Activated naive CD4-positive, alpha-beta T cell (primary cell): ENCODE measurements at regions not wholly inside any gene's neighbourhood (a gene's known extent, or its start where the extent isn't known, plus 50 kb on each side); places are given as distances from the start of the nearest gene placed in this dataset.
"Not testable (repeated sequence)": the region's sequence is repeated elsewhere in the genome, so short reads cannot be mapped to it uniquely, and the experiment has no call there.

Experiments used
- DNase-seq, 4 experiments: peaks; one replicate each; lab custom pipeline; 2025; lab: John Stamatoyannopoulos, UW

- no peak for DNase-seq
These were observed 1136.9 kb upstream of the TMEFF2 start for GRCh38 chr2:193331676-193332075.

- DNase-seq: no peak
These were observed 1131.6 kb upstream of the TMEFF2 start for GRCh38 chr2:193326296-193326695.

GRCh38 chr2:193315428-193316091 lies 1120.8 kb upstream of the TMEFF2 start:
- no peak for DNase-seq

DNA sequence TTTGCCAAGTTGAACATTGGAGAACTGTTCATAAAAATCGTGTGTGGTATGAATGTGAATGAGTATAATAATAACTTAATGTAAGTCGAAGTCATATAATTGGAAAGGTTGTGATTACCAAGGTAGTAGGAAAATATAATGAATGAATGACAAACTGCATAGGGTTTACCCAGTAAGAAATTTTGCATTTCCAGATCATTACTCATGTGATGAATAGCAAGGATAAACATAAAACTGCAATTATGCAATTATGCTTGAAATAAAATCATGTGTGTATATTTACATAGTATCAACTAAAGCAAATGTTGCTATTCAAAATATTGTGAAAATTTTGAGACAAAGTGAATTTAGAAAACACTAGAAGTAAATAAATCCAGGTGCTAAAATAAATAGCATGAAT lies 1108.7 kb upstream of the TMEFF2 start:
- DNase-seq: no peak

DNA sequence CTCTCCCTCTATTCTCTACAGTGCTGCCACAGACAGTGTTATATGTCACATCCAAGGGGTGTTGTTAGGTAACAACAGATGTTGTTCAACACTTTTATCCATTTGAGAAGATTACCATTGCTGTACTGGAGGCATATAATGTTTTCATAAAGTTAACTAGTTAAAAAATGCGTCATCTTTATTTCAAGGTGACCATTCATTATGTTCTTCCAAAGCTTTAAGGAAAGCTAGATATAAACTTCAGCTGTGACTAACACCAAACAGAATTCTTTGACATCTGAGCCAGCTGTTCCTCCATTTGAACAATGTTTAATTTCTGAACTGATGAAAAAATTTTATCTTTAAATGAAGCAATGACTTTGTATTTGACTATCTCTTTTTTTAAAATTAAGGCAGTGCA lies 1099.6 kb upstream of the TMEFF2 start:
- no peak for DNase-seq

GRCh38 chr2:193279361-193279760 lies 1084.6 kb upstream of the TMEFF2 start:
- no peak for DNase-seq

GRCh38 chr2:193276988-193277387 lies 1082.3 kb upstream of the TMEFF2 start:
- DNase-seq: no peak

DNA sequence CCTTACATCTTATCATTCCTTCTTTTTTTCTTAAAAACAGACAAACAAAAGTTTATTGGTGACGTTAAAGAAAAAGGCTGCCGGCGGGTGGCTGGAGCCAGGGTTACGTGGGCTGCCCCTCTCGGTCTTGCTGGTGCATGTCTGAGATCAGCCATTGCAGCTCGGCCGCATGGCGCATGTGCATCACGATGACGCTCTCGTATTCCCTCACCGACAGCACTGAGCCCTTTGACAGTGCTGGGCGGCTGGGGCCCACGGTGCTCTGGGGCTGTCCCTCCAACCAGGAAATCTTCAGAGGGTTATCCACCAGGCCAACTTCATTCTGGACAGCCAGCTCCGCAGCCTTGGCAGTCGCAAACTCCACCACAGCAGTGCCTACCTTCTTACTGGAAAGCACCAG lies 1081.8 kb upstream of the TMEFF2 start:
- no peak for DNase-seq

DNA sequence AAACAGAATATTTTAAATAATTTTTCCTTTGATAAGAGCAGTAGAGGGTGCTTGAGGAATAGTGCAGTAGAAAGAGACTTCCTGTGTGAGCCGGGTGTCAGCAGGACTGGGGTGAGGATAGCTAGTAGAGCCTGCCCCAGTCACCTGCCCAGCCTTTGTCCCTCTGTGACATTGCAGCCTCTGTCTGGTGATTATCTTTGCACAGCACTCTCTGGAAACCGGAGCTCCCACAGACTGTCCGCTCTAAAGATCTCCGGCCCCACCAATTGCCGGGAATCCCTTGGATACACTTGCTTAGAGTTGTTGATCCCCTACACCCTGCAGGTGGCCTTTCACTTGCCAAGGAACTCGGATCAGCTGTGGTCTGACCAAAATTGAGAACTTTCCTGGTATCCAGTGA lies 1081.3 kb upstream of the TMEFF2 start:
- DNase-seq: no peak

DNA sequence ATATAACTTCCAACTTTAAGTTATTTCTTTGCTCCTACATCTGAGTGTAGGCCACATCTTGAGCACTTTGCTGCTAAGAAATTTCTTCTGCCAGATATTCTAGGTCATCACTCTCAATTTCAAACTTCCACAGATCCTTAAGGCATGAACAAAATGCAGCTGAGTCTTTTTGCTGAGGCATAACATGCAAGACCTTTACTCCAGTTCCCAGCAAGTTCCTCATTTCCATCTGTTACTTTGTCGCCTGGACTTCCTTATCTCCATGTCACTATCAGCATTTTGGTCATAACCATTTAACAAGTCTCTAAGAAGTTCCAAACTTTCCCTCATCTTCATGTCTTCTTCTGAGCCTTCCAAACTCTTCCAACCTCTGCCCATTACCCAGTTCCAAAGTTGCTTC lies 1077.3 kb upstream of the TMEFF2 start:
- no peak for DNase-seq

DNA sequence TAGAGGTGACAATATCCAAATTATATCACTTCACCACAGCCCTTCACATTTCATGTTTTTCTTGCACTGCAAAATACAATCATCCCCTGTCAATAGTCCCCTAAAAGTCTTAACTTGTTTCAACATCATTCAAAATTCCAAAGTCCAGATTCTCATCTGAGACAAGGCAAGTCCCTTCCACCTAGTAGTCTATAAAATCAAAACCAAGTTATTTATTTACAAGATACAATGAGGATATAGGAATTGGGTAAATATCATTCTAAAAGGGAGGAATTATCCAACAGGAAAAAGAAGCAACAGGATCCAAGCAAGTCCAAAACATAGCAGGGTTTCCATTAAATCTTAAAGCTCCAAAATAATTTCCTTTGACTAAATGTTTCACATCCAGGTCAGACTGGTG lies 1076.1 kb upstream of the TMEFF2 start:
- no peak for DNase-seq

GRCh38 chr2:193267496-193268002 lies 1072.8 kb upstream of the TMEFF2 start:
- DNase-seq: no peak

GRCh38 chr2:193253014-193253530 lies 1058.3 kb upstream of the TMEFF2 start:
- DNase-seq: no peak

DNA sequence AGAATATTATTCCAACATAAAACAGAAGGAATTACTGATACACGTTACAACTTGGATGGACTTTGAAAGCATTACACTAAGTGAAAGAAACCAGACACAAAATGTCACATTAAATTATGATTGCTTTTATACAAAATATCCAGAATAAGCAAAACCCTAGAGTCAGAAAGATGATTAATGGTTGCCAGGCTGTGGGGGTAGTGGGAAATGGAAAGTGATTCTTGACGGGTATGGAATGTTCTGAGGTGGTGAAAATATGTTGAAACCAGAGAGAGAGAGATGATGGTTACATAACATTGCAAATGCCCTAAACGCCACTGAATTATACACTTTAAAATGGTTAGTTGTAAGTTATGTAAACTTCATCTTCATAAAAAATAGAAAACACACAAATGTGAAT lies 1057.2 kb upstream of the TMEFF2 start:
- no peak for DNase-seq

DNA sequence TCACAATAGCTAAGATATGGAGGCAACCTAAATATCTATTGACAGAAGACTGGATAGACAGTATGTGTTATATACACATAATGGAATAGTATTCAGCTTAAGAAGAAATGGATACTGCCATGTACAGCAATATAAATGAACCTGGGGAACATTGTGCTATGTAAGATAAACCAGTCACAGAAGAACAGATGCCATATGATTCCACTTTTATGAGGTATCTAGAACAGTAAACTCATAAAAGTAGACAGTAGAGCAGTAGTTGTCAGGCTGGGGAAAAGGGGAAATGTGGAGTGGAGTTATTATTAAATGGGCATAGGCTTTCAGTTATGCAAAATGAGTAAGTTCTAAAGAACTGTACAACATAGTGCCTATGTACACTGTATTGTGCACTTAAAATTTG lies 1055.7 kb upstream of the TMEFF2 start:
- DNase-seq: no peak

- no peak for DNase-seq
These were observed 1046.0 kb upstream of the TMEFF2 start for GRCh38 chr2:193240752-193241151.

DNA sequence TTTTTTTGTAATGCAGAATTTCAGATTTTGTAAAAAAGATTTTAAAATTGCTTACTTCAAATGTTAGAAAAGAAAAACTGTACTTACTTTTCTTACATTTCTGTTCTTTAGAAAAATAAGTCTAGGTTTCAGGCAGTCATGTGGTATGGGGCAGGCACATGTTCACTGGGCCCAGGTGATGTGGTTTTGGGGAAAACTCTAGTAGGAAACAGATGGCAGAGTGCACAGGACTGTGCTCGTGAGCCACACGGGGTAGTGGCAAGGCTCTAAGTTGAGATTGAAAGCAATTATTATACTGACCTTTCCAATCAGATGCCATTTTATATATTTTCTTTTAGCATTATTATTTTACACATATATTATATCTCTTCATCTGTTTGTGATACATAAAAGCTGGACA lies 1036.9 kb upstream of the TMEFF2 start:
- no peak for DNase-seq

DNA sequence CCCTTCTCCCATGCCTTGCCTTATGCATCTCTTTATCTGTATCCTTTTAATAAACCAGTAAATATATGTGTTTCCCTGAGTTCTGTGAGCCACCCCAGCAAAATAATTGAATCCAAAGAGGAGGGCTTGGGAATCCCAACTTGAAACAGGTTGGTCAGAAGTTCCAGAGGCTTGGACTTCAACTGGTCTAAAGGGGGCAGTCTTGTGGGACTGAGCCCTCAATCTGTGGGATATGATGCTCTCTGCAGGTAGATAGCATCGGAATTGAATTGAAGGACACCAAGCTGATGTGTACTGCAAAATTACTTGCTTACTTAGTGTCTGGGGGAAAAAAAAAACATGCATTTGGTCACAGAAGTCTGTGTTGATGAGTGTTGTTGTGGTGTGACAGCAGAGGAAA lies 1033.5 kb upstream of the TMEFF2 start:
- DNase-seq: no peak

GRCh38 chr2:193222454-193222853 lies 1027.7 kb upstream of the TMEFF2 start:
- no peak for DNase-seq

DNA sequence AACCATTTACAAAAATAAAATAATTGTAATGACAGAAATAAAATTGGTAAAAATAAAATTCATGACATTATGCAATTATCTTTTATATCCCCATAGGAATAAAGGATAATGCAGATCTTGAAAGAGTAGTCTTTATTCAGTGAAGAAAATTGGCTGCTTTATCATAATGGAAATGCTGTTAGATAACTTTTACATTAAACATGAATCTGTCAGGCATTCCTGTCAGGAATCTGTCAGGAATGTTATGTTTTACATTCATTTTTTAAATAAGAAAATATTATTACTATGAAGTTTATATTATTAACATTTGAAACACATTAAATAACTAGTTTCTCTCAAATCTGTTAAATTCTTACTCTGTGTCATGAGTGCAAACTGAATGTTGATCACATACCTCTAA lies 1024.7 kb upstream of the TMEFF2 start:
- DNase-seq: no peak

DNA sequence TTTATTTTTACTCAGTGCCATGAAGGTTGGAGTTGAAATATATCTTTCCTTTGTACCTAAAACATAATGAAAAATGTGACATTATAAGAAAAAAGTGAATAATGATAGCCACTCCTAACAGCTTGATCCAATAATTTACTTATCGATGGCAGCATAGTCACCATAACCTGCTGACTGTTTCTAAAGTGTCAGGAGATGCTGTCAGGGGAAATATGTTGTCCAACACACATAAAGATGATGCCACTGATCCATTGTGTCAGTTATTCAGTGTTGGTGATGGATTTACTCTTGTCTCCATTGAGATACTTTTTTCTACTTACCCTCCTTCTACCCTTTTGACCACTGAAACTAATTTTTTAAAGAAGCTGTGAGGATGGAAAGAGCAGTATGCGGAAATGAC lies 1006.9 kb upstream of the TMEFF2 start:
- no peak for DNase-seq

DNA sequence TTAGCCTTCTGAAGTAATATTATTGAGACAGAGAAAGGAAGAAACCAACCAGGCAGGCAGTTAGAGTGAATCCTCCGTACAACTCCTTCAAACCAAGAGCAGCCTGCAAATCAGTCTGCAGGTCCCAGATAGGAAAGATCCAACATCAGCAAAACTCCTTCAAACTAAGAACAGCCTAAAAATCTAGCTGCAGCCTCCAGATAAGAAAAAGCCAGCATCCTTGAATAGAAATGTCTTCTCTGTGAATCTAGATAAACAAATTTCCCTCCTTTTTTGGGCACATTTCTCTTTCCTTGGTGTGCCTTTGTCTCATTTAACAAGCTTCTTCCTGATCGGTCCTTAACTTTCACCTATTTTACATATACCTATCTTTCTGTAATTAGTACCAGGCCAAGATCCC lies 1004.6 kb upstream of the TMEFF2 start:
- DNase-seq: no peak

DNA sequence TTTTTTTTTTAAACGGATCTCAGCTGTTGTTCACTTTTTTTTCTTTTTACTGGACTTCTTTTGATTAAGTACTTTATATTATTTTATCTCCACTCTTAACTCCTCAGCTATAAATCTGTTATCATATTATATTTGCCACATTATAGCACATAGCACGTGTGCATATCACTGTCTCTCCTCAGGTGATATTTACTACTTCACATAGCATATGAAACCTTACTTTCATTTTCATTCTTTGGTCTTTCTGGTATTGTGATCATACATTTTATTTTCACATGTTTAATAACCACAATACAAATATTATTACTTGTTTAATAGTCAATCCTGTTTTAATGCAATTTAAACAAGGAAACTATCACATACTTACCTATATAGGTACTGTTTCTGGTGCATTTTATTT lies 993.1 kb upstream of the TMEFF2 start:
- DNase-seq: no peak

- not testable (repeated sequence) for DNase-seq
These were observed 976.2 kb upstream of the TMEFF2 start for GRCh38 chr2:193170981-193171380.
